ENCODE measurements at regions not wholly inside any gene's neighbourhood (a gene's known extent, or its start where the extent isn't known, plus 50 kb on each side); places are given as distances from the start of the nearest gene placed in this dataset.
A peak's percentile ranks its signal among the peaks of the same experiment; 100 is the strongest.

DNA sequence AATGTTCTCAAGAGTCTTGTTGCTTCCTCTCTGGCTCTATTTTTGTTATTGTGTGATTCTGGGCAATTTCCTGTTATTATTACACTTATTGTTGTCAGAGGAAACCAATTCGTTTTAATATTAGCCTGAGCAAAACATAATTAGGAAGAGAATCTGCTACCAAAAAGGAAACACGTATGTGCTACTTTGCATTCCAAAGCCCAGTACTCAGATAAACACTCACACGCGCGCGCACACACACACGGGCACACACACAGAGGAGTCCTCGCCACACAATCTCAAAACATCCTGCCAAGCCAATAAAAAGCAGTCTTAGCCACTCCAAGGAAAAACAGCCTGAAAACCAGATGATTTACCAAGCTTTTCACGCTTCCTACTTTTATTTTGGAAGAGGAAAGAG lies 400.7 kb downstream of the NUAK1 start:
- Histone ChIP-seq H3K9me3 (no peaks in the 10 kb centered on the region), H3K27ac (no peak overlapping the region), H3K4me1 (replicated peaks) (no peaks in the 10 kb centered on the region), H3K27me3 (replicated peaks; ENCODE audit: insufficient read depth) (no peaks in the 10 kb centered on the region), H3K36me3 (no peaks in the 10 kb centered on the region), H3K4me3 (no peak overlapping the region)
- intact Hi-C loops (cut with DNase I): no loop called here
- WGBS: 76% methylated on average over 9 of the region's 9 CpGs
- TF ChIP-seq POLR2A (IDR thresholded peaks at IDR 0.05) (no peak), POLR2AphosphoS5 (IDR thresholded peaks at IDR 0.05) (no peak)
- TF ChIP-seq, protein P1, sequence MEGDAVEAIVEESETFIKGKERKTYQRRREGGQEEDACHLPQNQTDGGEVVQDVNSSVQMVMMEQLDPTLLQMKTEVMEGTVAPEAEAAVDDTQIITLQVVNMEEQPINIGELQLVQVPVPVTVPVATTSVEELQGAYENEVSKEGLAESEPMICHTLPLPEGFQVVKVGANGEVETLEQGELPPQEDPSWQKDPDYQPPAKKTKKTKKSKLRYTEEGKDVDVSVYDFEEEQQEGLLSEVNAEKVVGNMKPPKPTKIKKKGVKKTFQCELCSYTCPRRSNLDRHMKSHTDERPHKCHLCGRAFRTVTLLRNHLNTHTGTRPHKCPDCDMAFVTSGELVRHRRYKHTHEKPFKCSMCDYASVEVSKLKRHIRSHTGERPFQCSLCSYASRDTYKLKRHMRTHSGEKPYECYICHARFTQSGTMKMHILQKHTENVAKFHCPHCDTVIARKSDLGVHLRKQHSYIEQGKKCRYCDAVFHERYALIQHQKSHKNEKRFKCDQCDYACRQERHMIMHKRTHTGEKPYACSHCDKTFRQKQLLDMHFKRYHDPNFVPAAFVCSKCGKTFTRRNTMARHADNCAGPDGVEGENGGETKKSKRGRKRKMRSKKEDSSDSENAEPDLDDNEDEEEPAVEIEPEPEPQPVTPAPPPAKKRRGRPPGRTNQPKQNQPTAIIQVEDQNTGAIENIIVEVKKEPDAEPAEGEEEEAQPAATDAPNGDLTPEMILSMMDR (IDR thresholded peaks at IDR 0.05): no peak
- no peak for DNase-seq (ENCODE audit: low spot score)

DNA sequence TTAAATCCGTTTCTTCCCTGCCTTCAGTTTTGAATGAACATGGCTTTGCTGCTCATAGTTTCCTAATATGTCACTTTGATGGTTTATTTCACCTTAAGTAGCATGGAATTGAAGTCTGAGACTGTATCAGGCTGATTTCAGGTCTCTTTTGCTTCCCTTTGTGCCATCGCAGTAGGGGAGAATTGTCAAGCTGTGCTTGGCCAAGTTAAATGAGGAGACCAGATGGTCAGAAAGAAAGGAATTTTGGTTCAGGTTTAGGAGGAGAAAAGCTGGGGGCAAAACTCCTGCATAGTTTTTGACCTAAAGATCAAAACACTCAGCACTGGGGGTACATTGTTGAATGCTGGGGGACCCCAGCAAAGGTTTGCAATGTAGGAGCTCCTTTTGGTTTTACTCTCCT lies 398.4 kb downstream of the NUAK1 start:
- TF ChIP-seq POLR2A (IDR thresholded peaks at IDR 0.05) (no peak), POLR2AphosphoS5 (IDR thresholded peaks at IDR 0.05) (no peak)
- TF ChIP-seq, protein P1 (IDR thresholded peaks at IDR 0.05): no peak
- Histone ChIP-seq H3K27me3 (replicated peaks; ENCODE audit: insufficient read depth) (no peaks in the 10 kb centered on the region), H3K36me3 (no peaks in the 10 kb centered on the region), H3K27ac (no peak overlapping the region), H3K9me3 (no peaks in the 10 kb centered on the region), H3K4me3 (no peak overlapping the region), H3K4me1 (replicated peaks) (no peaks in the 10 kb centered on the region)
- DNase-seq (ENCODE audit: low spot score): no peak
- WGBS: 56% methylated on average over 2 of the region's 2 CpGs
- intact Hi-C loops (cut with DNase I): no loop called here

DNA sequence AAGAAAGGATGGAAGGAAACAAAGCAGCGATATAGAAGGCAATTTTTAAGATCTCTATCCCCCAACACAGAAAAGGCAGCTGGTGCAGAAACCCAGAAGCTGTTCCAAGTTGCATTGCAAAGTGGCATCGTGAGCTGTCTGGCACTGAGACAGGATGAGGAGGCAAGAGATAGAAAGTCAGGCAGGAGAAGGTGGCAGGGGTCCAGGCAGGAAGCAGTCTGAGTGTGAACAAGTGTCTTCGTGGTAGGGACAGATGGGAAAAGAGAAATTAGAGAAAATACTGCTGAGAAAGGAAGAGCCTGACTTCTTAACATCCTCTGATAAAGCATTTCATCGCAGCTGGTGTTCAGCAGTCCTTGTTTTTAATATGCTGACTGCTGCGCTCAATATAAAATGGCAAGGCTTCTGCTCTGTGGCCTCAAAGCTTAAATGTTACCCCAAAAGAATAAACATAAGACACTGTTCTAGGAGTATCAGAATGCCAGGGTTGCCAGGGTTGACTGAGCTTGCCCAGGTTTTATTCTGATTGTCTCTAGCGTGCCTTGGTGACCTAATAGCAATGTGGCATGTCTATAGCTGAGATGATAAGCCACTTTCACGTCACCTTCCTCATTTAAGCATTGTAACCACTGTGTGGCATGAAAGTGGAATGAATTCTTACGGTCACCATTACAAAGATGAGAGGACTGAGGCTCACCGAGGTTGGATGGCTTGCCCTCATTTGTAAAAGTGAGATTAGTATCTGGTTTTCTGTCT lies 397.6 kb downstream of the NUAK1 start:
- Histone ChIP-seq H3K9me3 (no peaks in the 10 kb centered on the region), H3K27me3 (replicated peaks; ENCODE audit: insufficient read depth) (no peaks in the 10 kb centered on the region), H3K4me1 (replicated peaks) (no peaks in the 10 kb centered on the region), H3K27ac (no peak overlapping the region), H3K4me3 (no peak overlapping the region), H3K36me3 (no peaks in the 10 kb centered on the region)
- TF ChIP-seq POLR2AphosphoS5 (IDR thresholded peaks at IDR 0.05) (peak; percentile 11), POLR2A (IDR thresholded peaks at IDR 0.05) (no peak)
- WGBS: 40% methylated on average over 9 of the region's 9 CpGs
- intact Hi-C loops (cut with DNase I): no loop called here
- peak; percentile 46 for DNase-seq (ENCODE audit: low spot score)

DNA sequence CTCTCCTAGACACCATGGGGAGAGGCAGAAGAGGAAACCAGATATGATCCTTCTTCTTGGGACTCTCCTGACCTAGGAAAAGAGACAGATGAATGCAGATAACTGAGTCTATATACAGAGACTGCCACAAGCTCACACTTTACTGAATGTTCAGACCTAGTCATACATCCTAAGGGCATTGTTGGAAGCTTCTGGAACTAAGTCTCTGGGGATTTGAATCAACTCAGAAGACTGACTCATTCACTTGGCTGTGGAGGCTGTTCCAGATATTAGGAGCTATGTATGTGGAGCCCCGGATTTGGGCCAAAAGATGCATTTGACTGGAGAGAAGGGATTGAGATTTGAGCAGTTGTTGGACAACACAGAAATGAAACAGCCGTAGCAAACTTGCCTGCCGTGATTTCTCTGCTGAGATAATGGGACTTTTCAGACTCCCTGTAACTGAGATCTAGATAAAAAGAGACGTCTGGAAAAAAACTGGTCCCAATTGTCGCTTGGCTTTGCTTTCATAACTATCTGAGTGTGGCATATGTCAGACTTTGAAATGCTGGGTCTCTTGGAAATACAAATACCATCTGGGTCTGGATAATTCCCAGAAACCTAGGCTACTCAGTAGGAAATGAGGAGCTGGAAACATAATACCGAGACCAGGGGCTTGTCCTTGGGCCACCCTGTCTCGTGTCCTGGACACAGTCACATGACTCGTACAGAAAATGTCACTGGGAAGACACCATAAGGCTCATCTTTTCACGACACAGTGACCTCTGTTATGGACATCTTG lies 396.8 kb downstream of the NUAK1 start:
- 67% methylated on average over 9 of the region's 9 CpGs for WGBS
- H3K4me3 ChIP-seq: no peak overlapping the region
- H3K27me3 ChIP-seq (replicated peaks; ENCODE audit: insufficient read depth): no peaks in the 10 kb centered on the region
- DNase-seq (ENCODE audit: low spot score): no peak
- intact Hi-C loops (cut with DNase I): no loop called here
- no peaks in the 10 kb centered on the region for H3K4me1 ChIP-seq (replicated peaks)
- TF ChIP-seq, protein P1 (IDR thresholded peaks at IDR 0.05): no peak
- TF ChIP-seq POLR2A (IDR thresholded peaks at IDR 0.05) (no peak), POLR2AphosphoS5 (IDR thresholded peaks at IDR 0.05) (no peak)
- no peaks in the 10 kb centered on the region for H3K9me3 ChIP-seq
- no peak overlapping the region for H3K27ac ChIP-seq
- no peaks in the 10 kb centered on the region for H3K36me3 ChIP-seq

DNA sequence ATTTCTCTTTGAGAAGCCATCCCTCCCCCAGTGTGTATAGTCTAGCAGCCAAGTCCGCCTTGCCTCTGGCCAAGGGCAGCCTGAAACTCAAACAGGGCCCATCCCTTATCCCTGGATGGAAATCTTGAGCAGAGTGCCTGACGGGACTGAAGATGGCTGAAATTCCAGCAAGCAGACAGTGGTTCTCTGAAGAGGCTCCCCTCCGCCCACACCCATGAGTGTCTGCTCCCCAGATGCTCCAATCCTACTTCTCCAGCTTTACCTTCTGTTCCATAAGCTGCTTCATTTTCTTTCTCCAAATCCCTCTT lies 396.2 kb downstream of the NUAK1 start:
- H3K4me1 ChIP-seq (replicated peaks): no peaks in the 10 kb centered on the region
- TF ChIP-seq POLR2AphosphoS5 (IDR thresholded peaks at IDR 0.05): no peak
- TF ChIP-seq POLR2A (IDR thresholded peaks at IDR 0.05): no peak
- TF ChIP-seq, protein P1 (IDR thresholded peaks at IDR 0.05): no peak
- H3K36me3 ChIP-seq: no peaks in the 10 kb centered on the region
- H3K27ac ChIP-seq: no peak overlapping the region
- no peaks in the 10 kb centered on the region for H3K27me3 ChIP-seq (replicated peaks; ENCODE audit: insufficient read depth)
- no peaks in the 10 kb centered on the region for H3K9me3 ChIP-seq
- intact Hi-C loops (cut with DNase I): no loop called here
- 71% methylated on average over 3 of the region's 3 CpGs for WGBS
- no peak overlapping the region for H3K4me3 ChIP-seq
- DNase-seq (ENCODE audit: low spot score): no peak
